ENCODE measurements at regions not wholly inside any gene's neighbourhood (a gene's known extent, or its start where the extent isn't known, plus 50 kb on each side); places are given as distances from the start of the nearest gene placed in this dataset.

DNA sequence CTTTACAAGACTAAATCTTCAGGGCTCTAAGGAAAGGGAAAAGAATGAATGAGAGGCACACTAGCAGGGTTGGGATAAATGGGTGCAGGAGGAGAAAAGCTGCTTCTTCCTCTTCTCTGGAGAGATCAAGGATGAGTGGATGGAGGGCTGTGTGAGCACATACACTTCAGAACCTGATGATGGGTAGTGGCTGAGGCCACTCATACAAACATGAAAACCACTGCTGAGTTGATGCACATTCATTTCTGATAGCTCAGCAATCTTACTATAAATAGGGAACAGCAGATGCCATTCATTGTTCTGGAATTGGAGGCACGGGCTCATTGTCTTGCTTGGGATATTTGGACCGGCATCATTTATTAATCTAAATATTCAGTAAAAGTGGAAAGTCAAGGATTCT lies 152.4 kb upstream of the KCTD1 start:
- no peak for TF ChIP-seq POLR2A (IDR thresholded peaks at IDR 0.05)
- TF ChIP-seq, protein P1, sequence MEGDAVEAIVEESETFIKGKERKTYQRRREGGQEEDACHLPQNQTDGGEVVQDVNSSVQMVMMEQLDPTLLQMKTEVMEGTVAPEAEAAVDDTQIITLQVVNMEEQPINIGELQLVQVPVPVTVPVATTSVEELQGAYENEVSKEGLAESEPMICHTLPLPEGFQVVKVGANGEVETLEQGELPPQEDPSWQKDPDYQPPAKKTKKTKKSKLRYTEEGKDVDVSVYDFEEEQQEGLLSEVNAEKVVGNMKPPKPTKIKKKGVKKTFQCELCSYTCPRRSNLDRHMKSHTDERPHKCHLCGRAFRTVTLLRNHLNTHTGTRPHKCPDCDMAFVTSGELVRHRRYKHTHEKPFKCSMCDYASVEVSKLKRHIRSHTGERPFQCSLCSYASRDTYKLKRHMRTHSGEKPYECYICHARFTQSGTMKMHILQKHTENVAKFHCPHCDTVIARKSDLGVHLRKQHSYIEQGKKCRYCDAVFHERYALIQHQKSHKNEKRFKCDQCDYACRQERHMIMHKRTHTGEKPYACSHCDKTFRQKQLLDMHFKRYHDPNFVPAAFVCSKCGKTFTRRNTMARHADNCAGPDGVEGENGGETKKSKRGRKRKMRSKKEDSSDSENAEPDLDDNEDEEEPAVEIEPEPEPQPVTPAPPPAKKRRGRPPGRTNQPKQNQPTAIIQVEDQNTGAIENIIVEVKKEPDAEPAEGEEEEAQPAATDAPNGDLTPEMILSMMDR (IDR thresholded peaks at IDR 0.05), result no peak

Data from prostate gland (tissue), 2 donors.